Psoas muscle (tissue), 7 donors: ENCODE measurements at regions not wholly inside any gene's neighbourhood (a gene's known extent, or its start where the extent isn't known, plus 50 kb on each side); places are given as distances from the start of the nearest gene placed in this dataset.

Source experiments
- ATAC-seq, 4 donors: fragments of 200-7000 bp; cut with Tn5 transposase; one replicate each; pipeline ENCODE4 v1.9.1; 2020; ENCODE audit warnings: moderate library complexity in 3 of 4, mild to moderate bottlenecking in 2 of 4
- DNase-seq, 2 donors: peaks; one replicate each; pipeline ENCODE4 v3.0.0-alpha.2; 2020
- H3K27ac ChIP-seq: fragments of 200-600 bp; one replicate; pipeline ENCODE4 v1.8.0; 2022
- H3K27me3 ChIP-seq, 3 donors: fragments of 200-600 bp in 1 of 3; one replicate each; pipeline versions ENCODE4 v1.6.1 to v1.8.0; 2013 to 2022; ENCODE audit warnings: low read length in 2 of 3, mild to moderate bottlenecking in 2 of 3, moderate library complexity in 1 of 3; ENCODE audit not compliant: insufficient read depth in 3 of 3
- H3K36me3 ChIP-seq, 2 donors: fragments of 200-600 bp in 1 of 2; one replicate each; pipeline versions ENCODE4 v1.6.1 to v1.8.0; 2013 to 2022; ENCODE audit warnings: low read depth in 1 of 2, mild to moderate bottlenecking in 1 of 2, moderate library complexity in 1 of 2; ENCODE audit not compliant: insufficient read depth in 1 of 2
- H3K4me1 ChIP-seq: fragments of 200-600 bp; one replicate; pipeline ENCODE4 v1.8.0; 2022
- H3K4me3 ChIP-seq: fragments of 200-600 bp; one replicate; pipeline ENCODE4 v1.8.0; 2022; ENCODE audit warnings: mild to moderate bottlenecking
- H3K9me3 ChIP-seq: fragments of 200-600 bp; one replicate; pipeline ENCODE4 v1.8.0; 2022
- CTCF ChIP-seq: fragments of 200-600 bp; IDR thresholded peaks from one replicate; pipeline ENCODE4 v1.8.0; 2022; ENCODE audit warnings: antibody characterized with exemption
- WGBS, 3 donors: extraction: QIAGEN DNeasy Blood & Tissue Kit; methylation state at CpG; one replicate each; pipeline versions ENCODE4 v1.1.6 to v1.1.7; 2013; 5-methylcytosine and 5-hydroxymethylcytosine counted together
- intact Hi-C, 2 donors: fragments of 100-400 bp; cut with DNase I; formaldehyde crosslinking; loops; one replicate each; pipeline versions ENCODE4 v1.11.0 to v1.14.2; 2022
- donor health status: healthy with polysubstance abuse.
- donor health status: DM: no; HTN: no; CAD: no; lungs with moderate emphysema.
- donor health status: Bipolar disorder and iron deficiency.
- donor health status: healthy.
- donor health status: DM: yes; HTN: yes; CAD: no.
- donor health status: DM: no; HTN: no; CAD: no.
- donor health status: DM: yes; HTN: yes; CAD: no.

- 80 to 89% (median 82%) methylated on average over 4 of the region's 4 CpGs for WGBS, 3 donors
- intact Hi-C loops, result loop anchor here in 1 of 2 donors (5.0 kb wide), 1 partner anchor 37 kb away; no protein-coding TSS in a partner anchor
- H3K9me3 ChIP-seq, result peaks cover 15% of the 10 kb centered on the region
- H3K4me1 ChIP-seq, result peaks cover 14% of the 10 kb centered on the region
- no peak overlapping the region for H3K27ac ChIP-seq
- DNase-seq, result no peak
- H3K36me3 ChIP-seq, result no peaks in the 10 kb centered on the region
- no peaks in the 10 kb centered on the region for H3K27me3 ChIP-seq
- TF ChIP-seq CTCF, result no peak
- H3K4me3 ChIP-seq, result no peak overlapping the region
- no peak for ATAC-seq
These were observed 77.3 kb upstream of the MKLN1 start for GRCh38 chr7:131250331-131250730.

- no peak overlapping the region for H3K4me3 ChIP-seq
- H3K27me3 ChIP-seq, result no peaks in the 10 kb centered on the region
- peaks cover 18% of the 10 kb centered on the region for H3K9me3 ChIP-seq
- TF ChIP-seq CTCF, result no peak
- peaks cover 14% of the 10 kb centered on the region for H3K4me1 ChIP-seq
- DNase-seq (no peak), ATAC-seq (no peak)
- H3K27ac ChIP-seq, result no peak overlapping the region
- intact Hi-C loops, result loop anchor here in 1 of 2 donors (5.0 kb wide), 1 partner anchor 36 kb away; no protein-coding TSS in a partner anchor
- 95 to 100% (median 98%) methylated on average over 2 of the region's 2 CpGs for WGBS, 3 donors
- H3K36me3 ChIP-seq, result no peaks in the 10 kb centered on the region
These were observed 76.3 kb upstream of the MKLN1 start for GRCh38 chr7:131251371-131251770.

GRCh38 chr7:131252976-131253375 is 74.7 kb upstream of the MKLN1 start:
- no peak for DNase-seq
- H3K4me3 ChIP-seq, result no peak overlapping the region
- no peak for TF ChIP-seq CTCF
- no peaks in the 10 kb centered on the region for H3K36me3 ChIP-seq
- peaks cover 14% of the 10 kb centered on the region for H3K4me1 ChIP-seq
- intact Hi-C loops, result loop anchor here in 1 of 2 donors (5.0 kb wide), 1 partner anchor 34 kb away; no protein-coding TSS in a partner anchor
- ATAC-seq, result no peak
- H3K9me3 ChIP-seq, result peaks cover 18% of the 10 kb centered on the region
- no peaks in the 10 kb centered on the region for H3K27me3 ChIP-seq
- WGBS, 3 donors, result 91 to 95% (median 93%) methylated on average over 1 of the region's 1 CpG
- no peak overlapping the region for H3K27ac ChIP-seq

GRCh38 chr7:131254211-131254610 is 73.5 kb upstream of the MKLN1 start:
- Histone ChIP-seq H3K36me3 (no peaks in the 10 kb centered on the region), H3K27ac (no peak overlapping the region), H3K27me3 (no peaks in the 10 kb centered on the region), H3K9me3 (peaks cover 18% of the 10 kb centered on the region), H3K4me3 (no peak overlapping the region), H3K4me1 (peaks cover 6% of the 10 kb centered on the region)
- intact Hi-C loops, result loop anchor here in 1 of 2 donors (5.0 kb wide), 1 partner anchor 33 kb away; no protein-coding TSS in a partner anchor
- TF ChIP-seq CTCF, result no peak
- no peak for DNase-seq
- no peak for ATAC-seq
- WGBS, 3 donors, result 73 to 82% (median 79%) methylated on average over 2 of the region's 2 CpGs

GRCh38 chr7:131255242-131255641 is 72.4 kb upstream of the MKLN1 start:
- ATAC-seq (no peak), DNase-seq (no peak)
- TF ChIP-seq CTCF, result no peak
- H3K4me1 ChIP-seq, result no peaks in the 10 kb centered on the region
- no peaks in the 10 kb centered on the region for H3K36me3 ChIP-seq
- H3K9me3 ChIP-seq, result peaks cover 18% of the 10 kb centered on the region
- H3K4me3 ChIP-seq, result no peak overlapping the region
- intact Hi-C loops, result no loop called here
- no peaks in the 10 kb centered on the region for H3K27me3 ChIP-seq
- WGBS, 3 donors, result 97 to 100% (median 98%) methylated on average over 1 of the region's 1 CpG
- H3K27ac ChIP-seq, result no peak overlapping the region
